Activated CD8-positive, alpha-beta memory T cell treated with anti-CD3 and anti-CD28 coated beads for 36 hours (primary cell): ENCODE measurements at regions not wholly inside any gene's neighbourhood (a gene's known extent, or its start where the extent isn't known, plus 50 kb on each side); places are given as distances from the start of the nearest gene placed in this dataset.

Source experiments
- CTCF ChIA-PET: fragments of 350-600 bp; sonication (Branson Sonifier 250); formaldehyde crosslinking; loops from one replicate; lab custom pipeline; 2021; ENCODE audit warnings: antibody characterized with exemption; lab: Charles Lee
- POLR2A ChIA-PET: fragments of 350-600 bp; sonication (Branson Sonifier 250); formaldehyde crosslinking; loops from one replicate; lab custom pipeline; 2021; ENCODE audit warnings: antibody characterized with exemption; lab: Charles Lee

GRCh38 chr11:69923641-69924307, 104.6 kb upstream of the FGF3 start:
- POLR2A ChIA-PET, result no interaction called here
- CTCF ChIA-PET, result no interaction called here

DNA sequence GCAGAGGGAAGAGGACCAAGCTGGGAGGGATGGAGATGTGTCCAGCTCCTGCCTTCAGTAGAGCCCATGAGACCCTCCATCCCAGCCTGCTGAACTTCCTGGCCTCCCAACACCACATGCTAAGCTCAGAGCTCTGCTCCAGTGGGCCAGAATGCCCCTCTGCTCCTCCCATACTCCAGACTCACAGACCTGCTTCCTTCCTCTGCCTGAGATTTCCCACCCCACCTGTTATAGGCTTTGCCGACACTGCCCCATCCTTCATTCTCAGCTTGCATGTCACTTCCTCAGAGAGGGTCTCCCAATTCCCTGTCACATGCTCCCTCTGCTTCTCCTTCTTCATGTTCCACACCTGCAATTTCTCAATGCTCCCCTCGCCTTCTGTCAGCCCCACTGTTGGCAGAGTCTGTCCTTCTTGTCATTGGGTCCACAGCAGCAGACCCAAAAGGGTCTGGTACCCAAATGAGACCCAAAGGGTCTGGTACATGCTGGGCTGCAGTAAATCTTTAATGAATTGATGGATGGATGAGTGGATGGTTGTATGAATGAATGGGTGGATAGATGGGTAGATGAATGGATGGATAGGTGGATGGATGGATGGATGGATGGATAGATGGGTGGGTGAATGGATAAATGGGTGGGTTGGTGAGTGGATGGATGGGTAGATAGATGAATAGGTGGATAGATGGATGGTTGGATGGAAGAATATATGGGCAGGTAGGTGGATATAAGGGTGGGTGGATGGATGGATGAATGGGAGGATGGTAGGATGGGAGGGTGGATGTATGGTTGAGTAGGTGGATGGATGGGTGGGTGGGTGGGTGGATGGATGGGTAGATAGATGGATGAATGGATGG, 105.3 kb upstream of the FGF3 start:
- ChIA-PET POLR2A (no interaction called here), CTCF (no interaction called here)

DNA sequence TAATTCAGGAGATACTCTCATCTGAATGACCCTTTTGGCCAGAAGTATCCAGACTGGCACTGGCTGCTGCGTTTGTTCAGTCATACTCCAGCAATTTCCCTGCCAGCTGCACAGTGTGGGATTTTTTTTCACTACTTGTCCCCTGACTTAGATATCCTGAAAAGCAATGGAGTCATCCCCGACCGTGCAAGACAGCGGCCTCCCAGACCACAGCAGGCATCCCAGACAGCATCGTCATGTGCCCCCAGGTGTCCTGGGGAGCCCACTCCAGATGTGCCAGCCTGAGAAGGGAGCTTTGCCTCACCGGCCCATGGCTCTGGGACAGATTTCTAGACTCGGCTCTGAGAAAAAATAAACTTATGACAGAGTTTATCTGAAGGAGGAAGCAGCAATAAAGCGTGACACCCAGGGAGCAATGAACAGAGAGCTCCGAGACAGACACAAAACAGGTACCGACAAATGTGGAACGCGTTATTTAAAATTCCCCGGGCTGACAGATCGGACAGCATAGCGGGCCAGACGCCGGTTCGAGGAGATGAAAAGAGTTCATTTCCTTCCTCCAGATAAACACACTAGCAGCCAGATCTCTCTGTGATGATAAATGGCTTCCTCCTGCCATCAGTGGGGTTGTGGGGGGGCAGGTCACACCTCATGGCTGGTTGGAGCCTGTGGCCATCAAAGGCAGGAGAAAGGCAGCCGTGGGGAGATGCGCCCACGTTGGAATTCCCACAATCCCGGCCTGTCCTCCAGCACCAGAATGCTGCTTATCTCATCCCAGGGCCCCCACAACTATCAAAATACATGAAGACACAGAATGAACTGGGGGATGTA, 106.4 kb upstream of the FGF3 start:
- POLR2A ChIA-PET, result no interaction called here
- CTCF ChIA-PET, result interaction anchor here (0.6 kb wide), 1 partner anchor 252 kb away, joined by 4 read pairs; no protein-coding TSS in a partner anchor

DNA sequence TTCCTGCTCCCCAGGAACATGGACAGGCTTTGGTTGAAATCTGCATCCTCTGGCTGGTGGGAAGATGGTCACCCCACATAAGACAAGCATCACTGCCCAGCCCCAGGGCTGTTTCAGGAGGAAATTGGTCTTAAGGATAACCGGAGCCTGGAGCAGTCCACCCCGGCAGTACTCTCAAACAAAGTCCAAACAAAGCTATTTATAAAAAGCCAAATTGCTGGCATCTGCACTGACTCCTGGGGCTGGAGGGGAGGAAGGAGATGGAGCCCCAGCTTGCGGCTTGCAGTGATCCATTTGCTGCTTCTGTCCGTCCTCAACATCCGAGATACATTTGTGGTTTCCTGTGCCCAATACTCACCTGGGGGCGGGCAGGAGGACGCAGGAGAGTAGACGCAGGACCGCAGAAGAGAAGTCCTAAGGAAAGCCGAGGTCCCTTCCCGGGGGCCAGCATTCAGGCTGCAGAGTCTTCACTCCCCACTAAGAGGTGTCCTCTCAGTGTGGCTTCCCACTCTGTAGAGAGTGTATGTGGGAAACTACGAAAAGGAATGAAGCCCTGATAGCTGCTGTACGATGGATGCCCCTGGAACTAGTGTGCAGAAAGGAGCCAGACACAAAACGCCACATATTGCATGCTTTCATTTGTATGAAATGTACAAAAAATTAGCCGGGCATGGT, 107.3 kb upstream of the FGF3 start:
- ChIA-PET CTCF (interaction anchor here (0.8 to 1.0 kb wide), 2 partner anchors 11 to 270 kb away, joined by 3 read pairs; no protein-coding TSS in a partner anchor), POLR2A (no interaction called here)

- ChIA-PET CTCF (no interaction called here), POLR2A (no interaction called here)
These were observed 108.9 kb upstream of the FGF3 start for GRCh38 chr11:69928121-69928520.

GRCh38 chr11:69928975-69929374, 109.8 kb upstream of the FGF3 start:
- ChIA-PET CTCF (interaction anchor here (0.9 to 1.2 kb wide), 2 partner anchors 10 to 263 kb away, joined by 3 read pairs; no protein-coding TSS in a partner anchor), POLR2A (no interaction called here)

DNA sequence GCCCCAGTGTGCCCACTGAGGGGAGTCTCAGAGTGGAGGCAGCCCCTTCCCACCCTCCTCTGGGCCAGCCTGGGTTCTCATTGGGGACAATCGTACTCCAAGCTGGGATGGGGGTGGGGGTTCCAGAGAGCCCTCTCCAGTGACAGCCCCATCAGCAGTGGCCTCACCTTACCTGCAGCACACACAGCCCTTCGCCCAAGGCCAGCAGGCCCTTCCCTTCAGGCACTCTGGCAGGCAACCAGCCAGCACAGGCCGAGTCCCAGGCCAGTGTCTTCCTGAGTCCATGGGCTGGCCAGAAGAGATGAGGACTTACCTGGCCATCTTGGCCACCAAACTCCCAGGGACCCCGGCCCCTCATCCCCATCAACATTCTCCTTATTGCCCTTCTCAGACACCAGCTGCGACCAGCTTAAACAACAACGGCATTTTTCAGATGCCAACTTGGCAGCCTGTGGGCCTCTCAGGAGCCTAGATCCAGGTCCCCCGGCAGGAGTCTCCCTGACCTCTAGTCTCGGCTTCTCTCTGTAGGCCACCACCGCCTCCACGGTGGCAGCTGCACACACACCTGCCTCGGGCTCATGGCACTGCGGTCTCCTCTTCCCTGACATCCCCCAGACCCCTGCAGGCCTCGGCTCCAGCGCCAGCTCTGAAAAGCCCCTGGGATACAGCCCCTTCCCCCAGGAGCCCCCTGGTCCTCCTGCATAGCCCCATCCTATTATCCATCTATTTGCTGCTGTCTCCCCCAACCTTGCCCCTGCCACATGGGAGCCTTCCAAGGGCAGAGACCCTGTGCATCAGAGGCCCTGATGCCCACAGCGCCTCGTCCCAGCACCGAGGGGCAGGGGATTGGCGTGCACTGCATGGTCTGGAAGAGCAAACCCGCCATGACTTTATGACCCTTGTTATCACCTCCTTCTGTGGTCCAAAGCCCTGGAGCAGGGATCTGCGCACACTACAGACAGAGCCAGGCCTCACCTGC, 111.2 kb upstream of the FGF3 start:
- CTCF ChIA-PET, result interaction anchor here (0.7 to 0.9 kb wide), 2 partner anchors 20 to 261 kb away, joined by 3 read pairs; no protein-coding TSS in a partner anchor

GRCh38 chr11:69931060-69931910, 112.1 kb upstream of the FGF3 start:
- POLR2A ChIA-PET, result no interaction called here
- CTCF ChIA-PET, result interaction anchor here (0.7 kb wide), 1 partner anchor 19 kb away, joined by 3 read pairs; no protein-coding TSS in a partner anchor

More for the DNA sequence above, 111.2 kb upstream of the FGF3 start:
- POLR2A ChIA-PET, result no interaction called here

- CTCF ChIA-PET, result no interaction called here
- POLR2A ChIA-PET, result no interaction called here
These were observed 113.0 kb upstream of the FGF3 start for GRCh38 chr11:69931994-69932910.

- POLR2A ChIA-PET, result no interaction called here
- CTCF ChIA-PET, result interaction anchor here (0.7 kb wide), 1 partner anchor 15 kb away, joined by 3 read pairs; no protein-coding TSS in a partner anchor
These were observed 115.8 kb upstream of the FGF3 start for GRCh38 chr11:69934861-69935494.

DNA sequence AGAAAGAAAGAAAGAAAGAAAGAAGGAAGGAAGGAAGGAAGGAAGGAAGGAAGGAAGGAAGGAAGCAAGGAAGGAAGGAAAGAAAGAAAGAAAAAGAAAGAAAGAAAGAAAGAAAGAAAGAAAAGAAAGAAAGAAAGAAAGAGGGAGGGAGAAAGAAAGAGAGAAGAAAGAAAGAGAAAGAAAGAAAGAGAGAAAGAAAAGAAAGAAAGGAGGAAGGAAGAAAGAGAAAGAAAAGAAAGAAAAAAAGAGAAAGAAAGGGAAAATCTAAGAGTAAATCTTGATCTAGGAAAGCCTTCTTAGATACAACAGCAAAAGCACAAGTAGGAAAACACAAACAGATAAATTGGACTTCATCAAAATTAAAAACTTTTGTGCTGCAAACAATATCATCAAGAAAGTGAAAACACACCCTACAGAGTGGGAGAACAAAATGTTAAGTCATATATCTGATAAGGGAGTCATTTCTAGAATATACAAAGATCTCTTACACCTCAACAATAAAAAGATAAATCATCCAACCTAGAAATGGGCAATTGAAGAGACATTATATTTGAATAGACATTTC, 116.8 kb upstream of the FGF3 start:
- CTCF ChIA-PET, result no interaction called here

DNA sequence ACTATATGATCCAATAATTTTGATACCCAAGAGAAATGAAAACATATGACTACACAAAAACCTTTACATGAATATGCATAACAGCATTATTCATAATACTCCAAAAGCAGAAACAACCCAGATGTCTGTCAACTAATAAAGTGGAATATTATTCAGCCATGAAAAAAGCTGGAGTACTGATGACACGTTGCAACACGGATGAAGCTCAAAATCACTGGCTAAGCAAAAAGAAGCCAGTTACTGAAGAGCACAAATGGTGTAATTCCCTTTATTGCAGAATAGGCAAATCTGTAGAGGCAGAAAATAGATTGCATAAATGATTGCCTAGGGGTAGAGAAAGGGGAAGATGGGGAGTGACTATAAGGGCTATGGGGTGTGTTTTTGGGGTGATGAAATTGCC, 117.6 kb upstream of the FGF3 start:
- POLR2A ChIA-PET, result no interaction called here

More for the DNA sequence above, 116.8 kb upstream of the FGF3 start:
- POLR2A ChIA-PET, result no interaction called here

DNA sequence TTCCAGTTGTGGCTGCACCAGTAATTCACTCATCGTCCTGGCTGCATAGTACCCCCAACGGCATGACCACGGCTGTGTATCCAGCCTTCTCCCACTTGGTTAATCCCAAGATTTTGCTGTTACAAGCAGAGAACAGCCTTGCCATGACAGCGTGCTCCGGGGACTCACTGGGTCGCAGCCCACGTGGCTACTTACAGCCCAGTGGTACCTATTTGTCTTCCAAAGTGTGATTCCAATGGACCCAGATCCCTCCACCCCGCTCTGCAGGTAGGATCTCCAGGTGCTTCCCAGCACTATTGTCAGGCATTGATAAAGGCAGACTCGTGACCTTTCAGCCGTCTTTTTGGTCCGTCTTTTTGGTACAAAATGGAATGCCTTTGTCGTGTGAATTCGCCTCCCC, 119.0 kb upstream of the FGF3 start:
- ChIA-PET POLR2A (no interaction called here), CTCF (no interaction called here)

More for the DNA sequence above, 117.6 kb upstream of the FGF3 start:
- CTCF ChIA-PET, result no interaction called here

GRCh38 chr11:69939551-69940245, 120.5 kb upstream of the FGF3 start:
- ChIA-PET CTCF (interaction anchor here (1.3 kb wide), 1 partner anchor 25 kb away, joined by 3 read pairs; no protein-coding TSS in a partner anchor), POLR2A (no interaction called here)
